ENCODE measurements at regions not wholly inside any gene's neighbourhood (a gene's known extent, or its start where the extent isn't known, plus 50 kb on each side); places are given as distances from the start of the nearest gene placed in this dataset.
"Not testable (repeated sequence)": the region's sequence is repeated elsewhere in the genome, so short reads cannot be mapped to it uniquely, and the experiment has no call there.

DNA sequence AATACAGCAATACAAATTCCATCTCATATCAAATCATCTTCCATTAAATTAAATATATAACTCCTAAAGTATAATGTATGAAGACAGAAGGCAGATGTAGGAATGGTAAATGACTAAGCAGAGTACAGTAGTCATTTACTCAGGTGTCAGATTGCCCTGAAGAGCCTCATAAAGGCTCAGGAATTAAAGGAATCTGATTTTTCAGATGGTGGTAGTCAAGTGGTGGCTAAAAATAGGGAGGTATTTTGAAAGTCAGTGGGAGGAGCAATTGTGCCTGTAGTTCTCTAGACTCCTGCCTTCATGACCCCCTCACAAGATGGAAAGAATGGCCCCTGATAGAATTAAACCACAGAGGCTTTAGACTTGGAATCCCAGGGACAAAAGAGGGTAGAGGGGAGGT is 142.7 kb upstream of the SYNPR start:
- Histone ChIP-seq H3K27ac (ENCODE audit: low read depth, low read length, poor library complexity, severe bottlenecking) (no peak overlapping the region), H3K36me3 (ENCODE audit: insufficient read depth, low read length) (no peaks in the 10 kb centered on the region), H3K9ac (ENCODE audit: low read length) (no peak overlapping the region), H3K79me2 (ENCODE audit: insufficient read depth, low read length) (no peaks in the 10 kb centered on the region), H3F3A (ENCODE audit: insufficient read depth, low read length) (no peaks in the 10 kb centered on the region), H3K9me3 (ENCODE audit: low read length) (no peaks in the 10 kb centered on the region), H2AFZ (ENCODE audit: low read length) (no peak overlapping the region), H3K4me1 (ENCODE audit: insufficient read depth, low read length, severe bottlenecking) (no peaks in the 10 kb centered on the region), H3K4me3 (ENCODE audit: low read depth, low read length, poor library complexity, severe bottlenecking) (no peak overlapping the region), H3K27me3 (ENCODE audit: insufficient read depth, low read length) (no peaks in the 10 kb centered on the region), H3K4me2 (ENCODE audit: low read length) (no peak overlapping the region), H3K9me2 (ENCODE audit: low read depth, low read length) (no peaks in the 10 kb centered on the region), H4K20me1 (ENCODE audit: insufficient read depth, low read length) (no peaks in the 10 kb centered on the region)
- TF ChIP-seq, protein P1, sequence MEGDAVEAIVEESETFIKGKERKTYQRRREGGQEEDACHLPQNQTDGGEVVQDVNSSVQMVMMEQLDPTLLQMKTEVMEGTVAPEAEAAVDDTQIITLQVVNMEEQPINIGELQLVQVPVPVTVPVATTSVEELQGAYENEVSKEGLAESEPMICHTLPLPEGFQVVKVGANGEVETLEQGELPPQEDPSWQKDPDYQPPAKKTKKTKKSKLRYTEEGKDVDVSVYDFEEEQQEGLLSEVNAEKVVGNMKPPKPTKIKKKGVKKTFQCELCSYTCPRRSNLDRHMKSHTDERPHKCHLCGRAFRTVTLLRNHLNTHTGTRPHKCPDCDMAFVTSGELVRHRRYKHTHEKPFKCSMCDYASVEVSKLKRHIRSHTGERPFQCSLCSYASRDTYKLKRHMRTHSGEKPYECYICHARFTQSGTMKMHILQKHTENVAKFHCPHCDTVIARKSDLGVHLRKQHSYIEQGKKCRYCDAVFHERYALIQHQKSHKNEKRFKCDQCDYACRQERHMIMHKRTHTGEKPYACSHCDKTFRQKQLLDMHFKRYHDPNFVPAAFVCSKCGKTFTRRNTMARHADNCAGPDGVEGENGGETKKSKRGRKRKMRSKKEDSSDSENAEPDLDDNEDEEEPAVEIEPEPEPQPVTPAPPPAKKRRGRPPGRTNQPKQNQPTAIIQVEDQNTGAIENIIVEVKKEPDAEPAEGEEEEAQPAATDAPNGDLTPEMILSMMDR (IDR thresholded peaks at IDR 0.05; ENCODE audit: low read length): no peak
- no peak for TF ChIP-seq EZH2 (IDR thresholded peaks at IDR 0.05; ENCODE audit: borderline replicate concordance, low read length)

DNA sequence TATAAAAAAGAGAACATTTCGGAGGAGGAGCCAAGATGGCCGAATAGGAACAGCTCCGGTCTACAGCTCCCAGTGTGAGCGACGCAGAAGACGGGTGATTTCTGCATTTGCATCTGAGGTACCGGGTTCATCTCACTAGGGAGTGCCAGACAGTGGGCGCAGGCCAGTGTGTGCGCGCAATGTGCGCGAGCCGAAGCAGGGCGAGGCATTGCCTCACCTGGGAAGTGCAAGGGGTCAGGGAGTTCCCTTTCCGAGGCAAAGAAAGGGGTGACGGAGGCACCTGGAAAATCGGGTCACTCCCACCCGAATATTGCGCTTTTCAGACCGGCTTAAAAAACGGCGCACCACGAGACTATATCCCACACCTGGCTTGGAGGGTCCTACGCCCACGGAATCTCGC is 141.9 kb upstream of the SYNPR start:
- not testable (repeated sequence) for H4K20me1 ChIP-seq (ENCODE audit: insufficient read depth, low read length); H3K9me2 ChIP-seq (ENCODE audit: low read depth, low read length); H3K4me1 ChIP-seq (ENCODE audit: insufficient read depth, low read length, severe bottlenecking); H3K9ac ChIP-seq (ENCODE audit: low read length); H3K36me3 ChIP-seq (ENCODE audit: insufficient read depth, low read length); H3F3A ChIP-seq (ENCODE audit: insufficient read depth, low read length); H2AFZ ChIP-seq (ENCODE audit: low read length); H3K4me3 ChIP-seq (ENCODE audit: low read depth, low read length, poor library complexity, severe bottlenecking); H3K4me2 ChIP-seq (ENCODE audit: low read length); H3K27me3 ChIP-seq (ENCODE audit: insufficient read depth, low read length); H3K9me3 ChIP-seq (ENCODE audit: low read length); H3K79me2 ChIP-seq (ENCODE audit: insufficient read depth, low read length); H3K27ac ChIP-seq (ENCODE audit: low read depth, low read length, poor library complexity, severe bottlenecking)

DNA sequence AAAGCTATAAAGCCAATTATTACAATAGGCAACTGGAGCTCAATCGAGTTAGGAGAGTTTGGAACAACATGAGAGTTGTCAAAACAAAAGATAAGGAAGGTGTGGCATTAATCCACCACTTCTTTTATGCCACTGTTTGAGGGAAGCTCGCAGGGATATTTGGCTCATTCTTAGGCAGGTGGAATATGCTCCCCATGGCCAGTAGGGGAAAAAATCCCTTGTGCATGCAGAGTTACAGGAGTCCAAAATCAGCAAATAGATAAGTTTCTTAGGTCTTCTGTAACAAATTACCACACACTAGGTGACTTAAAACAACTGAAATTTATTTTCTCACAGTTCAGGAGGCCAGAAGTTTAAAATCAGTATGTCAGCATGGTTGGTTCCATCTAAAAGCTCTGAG is 135.4 kb upstream of the SYNPR start:
- no peak overlapping the region for H2AFZ ChIP-seq (ENCODE audit: low read length)
- no peaks in the 10 kb centered on the region for H3K9me3 ChIP-seq (ENCODE audit: low read length)
- H3F3A ChIP-seq (ENCODE audit: insufficient read depth, low read length): no peaks in the 10 kb centered on the region
- H3K36me3 ChIP-seq (ENCODE audit: insufficient read depth, low read length): no peaks in the 10 kb centered on the region
- no peak overlapping the region for H3K27ac ChIP-seq (ENCODE audit: low read depth, low read length, poor library complexity, severe bottlenecking)
- H3K9me2 ChIP-seq (ENCODE audit: low read depth, low read length): no peaks in the 10 kb centered on the region
- H3K4me1 ChIP-seq (ENCODE audit: insufficient read depth, low read length, severe bottlenecking): no peaks in the 10 kb centered on the region
- no peak overlapping the region for H3K9ac ChIP-seq (ENCODE audit: low read length)
- TF ChIP-seq, protein P1 (IDR thresholded peaks at IDR 0.05; ENCODE audit: low read length): no peak
- TF ChIP-seq EZH2 (IDR thresholded peaks at IDR 0.05; ENCODE audit: borderline replicate concordance, low read length): no peak
- no peak overlapping the region for H3K4me3 ChIP-seq (ENCODE audit: low read depth, low read length, poor library complexity, severe bottlenecking)
- no peak overlapping the region for H3K4me2 ChIP-seq (ENCODE audit: low read length)
- no peaks in the 10 kb centered on the region for H4K20me1 ChIP-seq (ENCODE audit: insufficient read depth, low read length)
- no peaks in the 10 kb centered on the region for H3K79me2 ChIP-seq (ENCODE audit: insufficient read depth, low read length)
- H3K27me3 ChIP-seq (ENCODE audit: insufficient read depth, low read length): no peaks in the 10 kb centered on the region

DNA sequence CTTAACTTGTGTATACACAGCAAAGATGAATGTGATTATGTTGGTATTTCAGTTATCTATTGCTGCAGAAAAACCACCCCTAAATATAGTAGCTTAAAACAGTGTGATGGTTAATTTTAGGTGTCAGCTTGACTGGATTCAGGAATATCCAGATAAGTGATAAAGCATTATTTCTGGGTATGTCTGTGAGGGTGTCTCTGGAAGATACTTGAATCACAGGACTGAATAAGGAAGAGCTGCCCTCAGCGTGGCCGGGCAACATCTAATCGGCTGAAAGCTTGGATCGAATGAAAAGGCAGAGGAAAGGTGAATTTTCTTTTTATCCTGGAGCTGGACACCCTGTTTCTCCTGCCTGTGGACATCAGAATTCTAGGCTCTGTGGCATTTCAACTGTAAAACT is 132.0 kb upstream of the SYNPR start:
- Histone ChIP-seq H3K9ac (ENCODE audit: low read length) (no peak overlapping the region), H3F3A (ENCODE audit: insufficient read depth, low read length) (no peaks in the 10 kb centered on the region), H3K27ac (ENCODE audit: low read depth, low read length, poor library complexity, severe bottlenecking) (no peak overlapping the region), H2AFZ (ENCODE audit: low read length) (no peak overlapping the region), H3K27me3 (ENCODE audit: insufficient read depth, low read length) (no peaks in the 10 kb centered on the region), H3K9me3 (ENCODE audit: low read length) (no peaks in the 10 kb centered on the region), H3K4me1 (ENCODE audit: insufficient read depth, low read length, severe bottlenecking) (no peaks in the 10 kb centered on the region), H4K20me1 (ENCODE audit: insufficient read depth, low read length) (no peaks in the 10 kb centered on the region), H3K36me3 (ENCODE audit: insufficient read depth, low read length) (no peaks in the 10 kb centered on the region), H3K9me2 (ENCODE audit: low read depth, low read length) (no peaks in the 10 kb centered on the region), H3K79me2 (ENCODE audit: insufficient read depth, low read length) (no peaks in the 10 kb centered on the region), H3K4me3 (ENCODE audit: low read depth, low read length, poor library complexity, severe bottlenecking) (no peak overlapping the region), H3K4me2 (ENCODE audit: low read length) (no peak overlapping the region)
- no peak for TF ChIP-seq EZH2 (IDR thresholded peaks at IDR 0.05; ENCODE audit: borderline replicate concordance, low read length)
- TF ChIP-seq, protein P1 (IDR thresholded peaks at IDR 0.05; ENCODE audit: low read length): no peak
